ENCODE measurements at regions not wholly inside any gene's neighbourhood (a gene's known extent, or its start where the extent isn't known, plus 50 kb on each side); places are given as distances from the start of the nearest gene placed in this dataset.
"Not testable (repeated sequence)": the region's sequence is repeated elsewhere in the genome, so short reads cannot be mapped to it uniquely, and the experiment has no call there.

GRCh38 chr5:14054965-14055963 lies 87.9 kb upstream of the TRIO start:
- no peak for DNase-seq (ENCODE audit: low spot score)

- no peak for DNase-seq (ENCODE audit: low spot score)
Measured at GRCh38 chr5:14054111-14054854, 88.9 kb upstream of the TRIO start.

GRCh38 chr5:14050821-14051220 lies 92.3 kb upstream of the TRIO start:
- DNase-seq (ENCODE audit: low spot score): no peak

- DNase-seq (ENCODE audit: low spot score): no peak
Measured at GRCh38 chr5:14048434-14048833, 94.7 kb upstream of the TRIO start.

- DNase-seq (ENCODE audit: low spot score): no peak
Measured at GRCh38 chr5:14041528-14042192, 97.2 kb upstream of the DNAH5 start.

- DNase-seq (ENCODE audit: low spot score): no peak
Measured at GRCh38 chr5:14040542-14040941, 96.1 kb upstream of the DNAH5 start.

GRCh38 chr5:14039576-14039975 lies 95.1 kb upstream of the DNAH5 start:
- DNase-seq (ENCODE audit: low spot score): no peak

GRCh38 chr5:14039063-14039462 lies 94.6 kb upstream of the DNAH5 start:
- DNase-seq (ENCODE audit: low spot score): no peak

GRCh38 chr5:14038341-14038959 lies 94.0 kb upstream of the DNAH5 start:
- DNase-seq (ENCODE audit: low spot score): no peak

GRCh38 chr5:14036947-14037346 lies 92.5 kb upstream of the DNAH5 start:
- no peak for DNase-seq (ENCODE audit: low spot score)

GRCh38 chr5:14036514-14036913 lies 92.0 kb upstream of the DNAH5 start:
- DNase-seq (ENCODE audit: low spot score): no peak

- DNase-seq (ENCODE audit: low spot score): no peak
Measured at GRCh38 chr5:14035859-14036503, 91.5 kb upstream of the DNAH5 start.

- DNase-seq (ENCODE audit: low spot score): no peak
Measured at GRCh38 chr5:14034963-14035362, 90.5 kb upstream of the DNAH5 start.

GRCh38 chr5:14032918-14033317 lies 88.4 kb upstream of the DNAH5 start:
- DNase-seq (ENCODE audit: low spot score): no peak

- no peak for DNase-seq (ENCODE audit: low spot score)
Measured at GRCh38 chr5:14028938-14029584, 84.6 kb upstream of the DNAH5 start.

GRCh38 chr5:14028188-14028587 lies 83.7 kb upstream of the DNAH5 start:
- DNase-seq (ENCODE audit: low spot score): no peak

GRCh38 chr5:14025569-14026286 lies 81.2 kb upstream of the DNAH5 start:
- DNase-seq (ENCODE audit: low spot score): no peak

GRCh38 chr5:14022971-14023370 lies 78.5 kb upstream of the DNAH5 start:
- no peak for DNase-seq (ENCODE audit: low spot score)

GRCh38 chr5:14020944-14021343 lies 76.5 kb upstream of the DNAH5 start:
- not testable (repeated sequence) for DNase-seq (ENCODE audit: low spot score)

GRCh38 chr5:14019768-14020290 lies 75.3 kb upstream of the DNAH5 start:
- DNase-seq (ENCODE audit: low spot score): no peak
